ENCODE measurements at regions not wholly inside any gene's neighbourhood (a gene's known extent, or its start where the extent isn't known, plus 50 kb on each side); places are given as distances from the start of the nearest gene placed in this dataset.
"Not testable (repeated sequence)": the region's sequence is repeated elsewhere in the genome, so short reads cannot be mapped to it uniquely, and the experiment has no call there.

GRCh38 chr18:4917509-4917908 is 279.5 kb downstream of the AKAIN1 start:
- TF ChIP-seq CTCF (IDR thresholded peaks at IDR 0.05; ENCODE audit: low read depth, low read length); EZH2phosphoT487 (IDR thresholded peaks at IDR 0.05; ENCODE audit: low read depth): not testable (repeated sequence)
